ENCODE measurements at regions not wholly inside any gene's neighbourhood (a gene's known extent, or its start where the extent isn't known, plus 50 kb on each side); places are given as distances from the start of the nearest gene placed in this dataset.

- dilution Hi-C loops (cut with MboI; ENCODE audit: extremely low pct_ligation_motif_present, low sequenced_read_pairs) = no loop called here
- H4K20me1 ChIP-seq (ENCODE audit: control insufficient read depth, extremely low read depth, insufficient read depth, low read length) = no peaks in the 10 kb centered on the region
- H3K4me1 ChIP-seq (ENCODE audit: control insufficient read depth, extremely low read depth, insufficient read depth, low read length) = no peaks in the 10 kb centered on the region
- DNase-seq (ENCODE audit: low read depth, low spot score) (no peak), FAIRE-seq (no peak)
- H3K4me2 ChIP-seq (ENCODE audit: control insufficient read depth, extremely low read depth, insufficient read depth, low read depth, low read length) = no peak overlapping the region
- H3K27ac ChIP-seq (ENCODE audit: control insufficient read depth, insufficient read depth, low read length) = no peak overlapping the region
- H3K36me3 ChIP-seq (ENCODE audit: control insufficient read depth in 2 of 2, extremely low read depth in 1 of 2, insufficient read depth in 2 of 2, low read length in 2 of 2) = no peaks in the 10 kb centered on the region
- H3K4me3 ChIP-seq (ENCODE audit: control insufficient read depth in 2 of 3, extremely low read depth in 1 of 3, insufficient read depth in 2 of 3, low read depth in 1 of 3, low read length in 3 of 3) = no peak overlapping the region
- no peaks in the 10 kb centered on the region for H3K79me2 ChIP-seq (ENCODE audit: control insufficient read depth, insufficient read depth, low read length)
- no peaks in the 10 kb centered on the region for H3K27me3 ChIP-seq (ENCODE audit: control insufficient read depth, extremely low read depth, insufficient read depth, low read length)
- no peaks in the 10 kb centered on the region for H3K9me3 ChIP-seq (ENCODE audit: control insufficient read depth, low read depth, low read length)
- H2AFZ ChIP-seq (ENCODE audit: control insufficient read depth, low read length) = no peak overlapping the region
- no peak for TF ChIP-seq EZH2 (IDR thresholded peaks at IDR 0.05; ENCODE audit: low read length)
- TF ChIP-seq, protein P1, sequence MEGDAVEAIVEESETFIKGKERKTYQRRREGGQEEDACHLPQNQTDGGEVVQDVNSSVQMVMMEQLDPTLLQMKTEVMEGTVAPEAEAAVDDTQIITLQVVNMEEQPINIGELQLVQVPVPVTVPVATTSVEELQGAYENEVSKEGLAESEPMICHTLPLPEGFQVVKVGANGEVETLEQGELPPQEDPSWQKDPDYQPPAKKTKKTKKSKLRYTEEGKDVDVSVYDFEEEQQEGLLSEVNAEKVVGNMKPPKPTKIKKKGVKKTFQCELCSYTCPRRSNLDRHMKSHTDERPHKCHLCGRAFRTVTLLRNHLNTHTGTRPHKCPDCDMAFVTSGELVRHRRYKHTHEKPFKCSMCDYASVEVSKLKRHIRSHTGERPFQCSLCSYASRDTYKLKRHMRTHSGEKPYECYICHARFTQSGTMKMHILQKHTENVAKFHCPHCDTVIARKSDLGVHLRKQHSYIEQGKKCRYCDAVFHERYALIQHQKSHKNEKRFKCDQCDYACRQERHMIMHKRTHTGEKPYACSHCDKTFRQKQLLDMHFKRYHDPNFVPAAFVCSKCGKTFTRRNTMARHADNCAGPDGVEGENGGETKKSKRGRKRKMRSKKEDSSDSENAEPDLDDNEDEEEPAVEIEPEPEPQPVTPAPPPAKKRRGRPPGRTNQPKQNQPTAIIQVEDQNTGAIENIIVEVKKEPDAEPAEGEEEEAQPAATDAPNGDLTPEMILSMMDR (optimal IDR thresholded peaks at IDR 0.05 in 1 of 3, IDR thresholded peaks at IDR 0.05 in 1 of 3, conservative IDR thresholded peaks at IDR 0.05 in 1 of 3; ENCODE audit: extremely low read depth in 1 of 3, insufficient read depth in 2 of 3, low read length in 3 of 3) = no peak
- H3K9me1 ChIP-seq (ENCODE audit: control insufficient read depth, extremely low read depth, insufficient read depth, low read length) = no peaks in the 10 kb centered on the region
- H3K9ac ChIP-seq (ENCODE audit: control insufficient read depth, extremely low read depth, insufficient read depth, low read length) = no peak overlapping the region
These were observed 107.7 kb upstream of the SLC5A9 start for GRCh38 chr1:48114596-48115382.

DNA sequence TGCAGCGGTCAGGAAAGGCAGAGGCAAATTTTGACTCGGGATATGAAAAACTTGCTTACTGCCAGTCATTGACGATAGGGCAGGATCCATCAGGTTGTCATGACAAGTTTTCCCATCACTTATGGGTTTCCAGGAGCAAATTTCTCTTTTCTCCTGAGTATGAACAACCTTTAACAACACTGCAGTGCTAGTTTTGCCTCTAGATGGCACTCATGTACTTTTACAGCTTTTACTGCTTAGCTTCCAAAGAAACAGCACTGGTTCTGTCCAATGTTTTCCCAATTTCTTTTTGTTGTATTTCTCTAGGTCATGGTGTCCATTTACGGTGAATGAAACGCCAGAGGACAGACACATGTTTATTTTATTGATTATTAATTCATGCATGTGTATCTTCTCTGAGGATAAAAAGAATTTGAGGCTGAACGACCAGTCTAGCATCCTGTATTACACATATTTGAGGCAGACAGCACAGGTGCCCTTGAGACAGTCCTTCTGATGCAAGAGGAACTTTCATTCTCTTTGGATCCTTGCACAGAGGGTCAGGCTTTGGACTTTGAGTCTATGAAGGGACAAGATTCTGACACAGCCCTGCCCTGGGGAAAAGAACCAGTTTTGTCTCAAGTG, 112.3 kb upstream of the TRABD2B start:
- dilution Hi-C loops (cut with MboI; ENCODE audit: extremely low pct_ligation_motif_present, low sequenced_read_pairs) = no loop called here
- H3K79me2 ChIP-seq (ENCODE audit: control insufficient read depth, insufficient read depth, low read length) = no peaks in the 10 kb centered on the region
- H3K27me3 ChIP-seq (ENCODE audit: control insufficient read depth, extremely low read depth, insufficient read depth, low read length) = no peaks in the 10 kb centered on the region
- no peak overlapping the region for H3K9ac ChIP-seq (ENCODE audit: control insufficient read depth, extremely low read depth, insufficient read depth, low read length)
- H3K36me3 ChIP-seq (ENCODE audit: control insufficient read depth in 2 of 2, extremely low read depth in 1 of 2, insufficient read depth in 2 of 2, low read length in 2 of 2) = no peaks in the 10 kb centered on the region
- FAIRE-seq (peak; percentile 75), DNase-seq (ENCODE audit: low read depth, low spot score) (no peak)
- no peaks in the 10 kb centered on the region for H4K20me1 ChIP-seq (ENCODE audit: control insufficient read depth, extremely low read depth, insufficient read depth, low read length)
- H3K4me2 ChIP-seq (ENCODE audit: control insufficient read depth, extremely low read depth, insufficient read depth, low read depth, low read length) = no peak overlapping the region
- no peaks in the 10 kb centered on the region for H3K4me1 ChIP-seq (ENCODE audit: control insufficient read depth, extremely low read depth, insufficient read depth, low read length)
- H3K9me1 ChIP-seq (ENCODE audit: control insufficient read depth, extremely low read depth, insufficient read depth, low read length) = no peaks in the 10 kb centered on the region
- H3K4me3 ChIP-seq (ENCODE audit: control insufficient read depth in 2 of 3, extremely low read depth in 1 of 3, insufficient read depth in 2 of 3, low read depth in 1 of 3, low read length in 3 of 3) = no peak overlapping the region
- TF ChIP-seq, protein P1 (optimal IDR thresholded peaks at IDR 0.05 in 1 of 3, IDR thresholded peaks at IDR 0.05 in 1 of 3, conservative IDR thresholded peaks at IDR 0.05 in 1 of 3; ENCODE audit: extremely low read depth in 1 of 3, insufficient read depth in 2 of 3, low read length in 3 of 3) = peak; percentile 13 to 87 (median 84)
- TF ChIP-seq EZH2 (IDR thresholded peaks at IDR 0.05; ENCODE audit: low read length) = no peak
- H2AFZ ChIP-seq (ENCODE audit: control insufficient read depth, low read length) = no peak overlapping the region
- H3K9me3 ChIP-seq (ENCODE audit: control insufficient read depth, low read depth, low read length) = no peaks in the 10 kb centered on the region
- H3K27ac ChIP-seq (ENCODE audit: control insufficient read depth, insufficient read depth, low read length) = no peak overlapping the region
